Activated naive CD8-positive, alpha-beta T cell treated with anti-CD3 and anti-CD28 coated beads, Interleukin-2, amount 10 ng/mL, durations not matched to agents 7 days and 5 days (primary cell): ENCODE measurements at regions not wholly inside any gene's neighbourhood (a gene's known extent, or its start where the extent isn't known, plus 50 kb on each side); places are given as distances from the start of the nearest gene placed in this dataset.

Experiments used
- ATAC-seq: fragments of 150-1000 bp; cut with Tn5 transposase; one replicate; pipeline ENCODE4 v1.10.0; 2021; ENCODE audit warnings: low read depth, moderate library complexity
- POLR2A ChIA-PET: fragments of 350-600 bp; sonication (Branson Sonifier 250); formaldehyde crosslinking; loops from one replicate; lab custom pipeline; 2021; ENCODE audit warnings: antibody characterized with exemption; lab: Charles Lee
- DNase-seq: peaks from one replicate; pipeline ENCODE4 v3.0.0; 2021
- H3K27ac Mint-ChIP-seq: one replicate; pipeline ENCODE4 v1.8.0; 2022; ENCODE audit warnings: mild to moderate bottlenecking, mixed read lengths
- H3K27me3 Mint-ChIP-seq: one replicate; pipeline ENCODE4 v1.8.0; 2022; ENCODE audit warnings: mild to moderate bottlenecking, moderate library complexity, mixed read lengths
- H3K36me3 Mint-ChIP-seq: one replicate; pipeline ENCODE4 v1.8.0; 2021; ENCODE audit warnings: mild to moderate bottlenecking, mixed read lengths
- H3K4me1 Mint-ChIP-seq: one replicate; pipeline ENCODE4 v1.8.0; 2021; ENCODE audit warnings: mixed read lengths
- H3K4me3 Mint-ChIP-seq: one replicate; pipeline ENCODE4 v1.8.0; 2022; ENCODE audit warnings: mild to moderate bottlenecking, moderate library complexity, mixed read lengths
- H3K9me3 Mint-ChIP-seq: one replicate; pipeline ENCODE4 v1.8.0; 2021; ENCODE audit warnings: mixed read lengths

DNA sequence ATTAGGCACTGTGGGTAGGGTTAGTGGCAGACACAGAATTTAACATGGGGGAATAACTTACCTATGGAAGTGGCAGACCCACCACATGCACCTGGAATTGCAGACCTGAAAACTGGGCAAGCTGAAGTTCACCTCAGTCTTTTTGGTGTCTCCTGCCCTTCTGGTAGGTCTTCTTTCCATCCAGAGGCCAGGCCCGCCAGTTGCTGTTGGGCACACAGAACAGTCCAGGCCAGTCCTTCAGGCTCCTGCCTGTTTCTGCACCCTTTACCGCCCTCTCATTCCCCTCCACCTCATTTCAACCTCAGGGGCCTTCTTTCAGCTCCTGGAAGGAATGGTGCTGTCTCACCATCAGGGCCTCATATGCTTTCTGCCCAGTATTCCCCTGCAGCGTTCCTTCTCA lies 358.9 kb upstream of the ETAA1 start:
- no peaks in the 10 kb centered on the region for H3K27me3 Mint-ChIP-seq
- DNase-seq (no peak), ATAC-seq (no peak)
- no peaks in the 10 kb centered on the region for H3K36me3 Mint-ChIP-seq
- POLR2A ChIA-PET = no interaction called here
- no peaks in the 10 kb centered on the region for H3K9me3 Mint-ChIP-seq
- H3K27ac Mint-ChIP-seq = no peak overlapping the region
- H3K4me3 Mint-ChIP-seq = no peak overlapping the region
- H3K4me1 Mint-ChIP-seq = no peaks in the 10 kb centered on the region

DNA sequence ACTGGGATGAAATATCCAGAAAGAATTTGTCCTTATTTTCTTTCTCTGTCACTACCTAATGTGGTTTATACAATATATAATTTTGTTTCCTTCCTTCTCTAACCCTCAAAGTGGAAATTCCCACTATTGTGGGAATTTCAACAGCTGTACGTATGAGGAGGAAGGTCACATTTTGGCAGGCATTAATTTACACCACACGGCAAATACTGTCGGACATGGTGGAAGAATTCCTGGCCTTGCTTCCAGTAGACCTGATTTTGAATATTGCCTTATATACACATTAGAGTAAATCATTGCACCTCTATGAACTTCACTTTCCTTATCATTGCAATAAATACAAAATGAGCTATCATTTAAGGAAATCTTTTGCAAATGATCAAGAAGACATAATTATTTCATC lies 358.1 kb upstream of the ETAA1 start:
- ATAC-seq (no peak), DNase-seq (no peak)
- Mint-ChIP-seq H3K36me3 (no peaks in the 10 kb centered on the region), H3K27ac (no peak overlapping the region), H3K4me3 (no peak overlapping the region), H3K4me1 (no peaks in the 10 kb centered on the region), H3K27me3 (no peaks in the 10 kb centered on the region), H3K9me3 (no peaks in the 10 kb centered on the region)
- POLR2A ChIA-PET = no interaction called here

DNA sequence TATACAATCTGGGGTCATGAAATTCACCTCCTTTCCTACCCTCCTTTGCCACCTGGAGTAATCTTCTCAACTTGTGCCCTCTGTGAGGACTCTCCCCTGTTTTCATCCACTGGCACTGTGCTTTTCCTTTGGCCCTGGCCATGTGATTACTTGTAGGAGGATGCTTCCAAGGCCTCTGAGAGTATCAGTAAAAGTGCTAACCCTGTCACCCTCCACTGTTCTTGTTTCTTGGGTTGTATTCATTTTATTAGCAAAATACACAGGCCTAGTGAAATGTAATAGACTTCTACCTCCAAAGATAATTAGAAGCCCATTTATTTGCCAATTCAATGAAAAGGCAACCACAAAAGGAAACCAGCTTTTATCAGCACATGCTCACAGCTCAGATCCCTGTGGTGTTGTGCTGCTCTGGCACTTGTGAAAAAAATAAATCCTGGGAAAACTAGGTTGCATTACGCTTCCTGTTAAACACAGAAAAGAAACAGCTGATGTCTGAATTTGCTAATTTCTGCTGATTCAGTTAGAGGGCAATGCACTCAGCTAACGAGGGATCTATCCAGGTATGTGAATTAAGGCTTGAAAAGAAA lies 357.5 kb upstream of the ETAA1 start:
- no peaks in the 10 kb centered on the region for H3K9me3 Mint-ChIP-seq
- no peak overlapping the region for H3K27ac Mint-ChIP-seq
- H3K36me3 Mint-ChIP-seq = no peaks in the 10 kb centered on the region
- no peak overlapping the region for H3K4me3 Mint-ChIP-seq
- no peaks in the 10 kb centered on the region for H3K4me1 Mint-ChIP-seq
- POLR2A ChIA-PET = no interaction called here
- H3K27me3 Mint-ChIP-seq = no peaks in the 10 kb centered on the region
- ATAC-seq (no peak), DNase-seq (no peak)

DNA sequence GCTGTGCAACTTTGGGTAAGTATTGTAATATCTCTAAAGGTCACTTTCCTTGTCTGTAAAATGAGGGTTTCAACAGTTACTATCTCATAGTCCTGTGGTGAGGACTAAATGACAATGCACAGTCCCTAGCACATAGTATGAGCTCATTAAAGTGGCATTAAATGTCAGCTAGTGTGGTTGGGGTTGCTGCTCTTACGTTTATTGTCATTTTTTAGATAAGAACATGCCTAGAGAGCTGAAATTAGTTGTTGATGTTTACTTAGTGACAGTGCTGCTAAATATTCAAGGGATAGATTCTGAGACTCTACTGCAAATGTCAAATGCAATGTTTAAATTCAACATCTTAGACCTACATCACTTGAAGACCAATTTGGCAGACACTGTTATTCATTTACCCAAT lies 356.1 kb upstream of the ETAA1 start:
- Mint-ChIP-seq H3K9me3 (no peaks in the 10 kb centered on the region), H3K36me3 (no peaks in the 10 kb centered on the region), H3K4me1 (no peaks in the 10 kb centered on the region), H3K27me3 (no peaks in the 10 kb centered on the region), H3K4me3 (no peak overlapping the region), H3K27ac (no peak overlapping the region)
- POLR2A ChIA-PET = no interaction called here
- DNase-seq = no peak
- ATAC-seq = no peak

DNA sequence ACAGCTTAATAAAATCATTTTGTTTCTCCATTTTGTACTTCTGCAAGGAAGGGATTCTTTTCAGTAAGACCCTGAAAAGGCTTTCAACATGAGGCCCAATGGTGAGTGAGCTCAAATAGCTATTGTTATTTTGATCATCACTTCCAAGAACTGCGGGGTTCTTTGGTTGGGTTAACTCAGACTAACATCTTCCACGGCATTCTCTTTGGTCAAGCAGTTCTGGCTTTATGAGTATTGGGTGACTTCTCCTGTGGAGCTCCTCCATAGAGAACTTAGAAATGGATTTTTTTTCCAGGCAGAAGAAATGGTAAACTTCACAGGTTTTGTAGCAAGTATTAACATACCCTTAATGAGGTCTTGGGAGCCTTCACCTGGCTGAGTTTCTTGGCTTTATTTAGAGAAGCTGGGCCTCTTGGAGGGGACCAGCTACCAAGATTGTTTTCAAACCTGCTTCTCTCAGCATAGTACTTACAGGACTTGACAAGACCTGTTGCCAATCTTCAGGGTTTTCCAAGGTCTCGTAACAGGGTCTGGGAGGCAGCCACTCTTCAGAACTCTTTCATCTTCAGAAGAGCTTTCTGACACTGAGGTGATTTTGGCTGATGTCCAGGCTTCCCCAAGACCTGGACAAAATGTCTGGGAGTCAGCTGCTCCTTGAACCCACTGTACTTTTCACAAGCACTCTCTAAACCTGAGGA lies 353.2 kb upstream of the ETAA1 start:
- no peaks in the 10 kb centered on the region for H3K36me3 Mint-ChIP-seq
- no peak overlapping the region for H3K4me3 Mint-ChIP-seq
- H3K4me1 Mint-ChIP-seq = no peaks in the 10 kb centered on the region
- POLR2A ChIA-PET = no interaction called here
- no peak overlapping the region for H3K27ac Mint-ChIP-seq
- ATAC-seq = no peak
- no peaks in the 10 kb centered on the region for H3K27me3 Mint-ChIP-seq
- no peaks in the 10 kb centered on the region for H3K9me3 Mint-ChIP-seq
- DNase-seq = no peak

DNA sequence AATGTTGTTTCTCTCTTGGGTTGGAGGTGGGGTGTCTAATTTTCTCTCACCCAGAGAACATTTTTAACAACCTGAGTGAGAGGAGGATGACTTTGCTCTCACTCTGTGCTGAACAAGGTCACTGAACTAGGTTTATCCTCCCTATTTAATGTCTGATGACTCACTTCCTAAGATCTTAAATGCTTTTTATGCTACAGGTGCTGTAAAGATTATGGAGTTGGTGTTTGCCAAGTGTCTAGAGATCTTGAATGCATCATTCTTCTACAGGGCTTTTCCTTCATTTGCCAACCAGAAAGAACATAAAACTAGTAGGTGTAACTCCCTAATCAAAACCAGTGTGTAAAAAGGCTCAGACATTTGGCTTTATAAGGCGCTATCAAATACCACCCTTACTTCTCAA lies 350.5 kb upstream of the ETAA1 start:
- POLR2A ChIA-PET = no interaction called here

DNA sequence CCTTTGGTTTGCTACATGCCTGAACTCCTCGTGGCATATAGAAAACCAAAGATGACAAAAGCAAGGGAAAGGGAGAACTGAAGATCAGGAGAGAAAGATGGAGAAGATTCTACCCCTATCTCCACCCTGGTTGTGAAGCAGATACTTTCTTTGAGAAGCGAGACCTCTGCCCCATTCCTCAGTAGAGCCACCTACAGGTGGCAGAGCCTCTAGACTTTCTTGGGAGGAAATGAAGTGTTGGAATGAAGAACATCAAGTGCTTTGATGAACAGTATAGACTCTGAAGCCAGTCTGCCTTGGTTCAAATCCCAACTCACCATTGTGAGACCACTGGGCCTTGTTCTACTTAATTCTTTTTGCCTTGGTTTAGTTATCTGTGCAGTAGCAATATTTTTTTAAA lies 348.8 kb upstream of the ETAA1 start:
- H3K4me3 Mint-ChIP-seq = no peak overlapping the region
- no peak for DNase-seq
- no peaks in the 10 kb centered on the region for H3K27me3 Mint-ChIP-seq
- no peaks in the 10 kb centered on the region for H3K4me1 Mint-ChIP-seq
- POLR2A ChIA-PET = no interaction called here
- H3K9me3 Mint-ChIP-seq = no peaks in the 10 kb centered on the region
- H3K27ac Mint-ChIP-seq = no peak overlapping the region
- H3K36me3 Mint-ChIP-seq = no peaks in the 10 kb centered on the region
- ATAC-seq = no peak

More for the DNA sequence above, 350.5 kb upstream of the ETAA1 start:
- Mint-ChIP-seq H3K4me1 (no peaks in the 10 kb centered on the region), H3K27ac (no peak overlapping the region), H3K36me3 (no peaks in the 10 kb centered on the region), H3K27me3 (no peaks in the 10 kb centered on the region), H3K9me3 (no peaks in the 10 kb centered on the region), H3K4me3 (no peak overlapping the region)
- DNase-seq (no peak), ATAC-seq (no peak)

DNA sequence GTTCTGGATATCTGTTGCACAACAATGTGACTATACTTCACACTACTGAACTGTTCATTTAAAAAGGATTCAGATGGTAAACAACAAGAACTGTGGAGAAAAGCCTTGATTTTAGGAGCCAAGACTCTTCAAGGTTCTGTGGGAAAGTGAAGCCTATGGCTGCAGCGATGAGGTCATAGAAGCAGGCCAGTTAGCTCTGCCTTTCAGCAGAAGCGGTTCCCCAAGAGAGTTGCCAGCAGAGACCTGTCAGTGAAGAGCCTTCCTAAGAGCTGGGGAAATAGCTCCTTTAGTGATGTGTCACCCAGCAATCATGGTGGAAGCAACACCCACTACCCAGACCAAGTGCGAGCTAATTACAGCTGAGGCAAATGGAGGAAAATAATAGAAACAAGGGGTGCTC lies 346.5 kb upstream of the ETAA1 start:
- no peaks in the 10 kb centered on the region for H3K36me3 Mint-ChIP-seq
- POLR2A ChIA-PET = no interaction called here

DNA sequence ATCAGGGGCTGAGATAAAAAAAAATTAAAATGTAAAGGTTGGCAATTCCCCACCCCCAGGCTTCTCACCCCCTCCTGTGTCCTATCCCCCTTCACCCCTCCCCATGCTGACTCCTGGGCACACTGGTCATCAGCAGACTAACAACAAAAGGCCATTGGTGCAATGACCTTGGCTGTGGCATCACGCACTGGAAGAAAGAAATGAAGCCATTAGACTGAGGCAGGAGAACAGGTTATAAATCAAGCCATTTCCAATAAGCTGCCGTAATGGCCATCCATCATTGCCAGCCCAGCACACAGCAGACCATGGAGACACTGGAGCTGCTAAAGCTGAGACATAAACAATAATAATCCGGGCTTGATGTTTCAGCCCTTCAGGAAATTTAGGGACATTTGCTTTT lies 342.4 kb upstream of the ETAA1 start:
- no peak overlapping the region for H3K27ac Mint-ChIP-seq
- H3K4me1 Mint-ChIP-seq = no peaks in the 10 kb centered on the region
- no peak overlapping the region for H3K4me3 Mint-ChIP-seq
- DNase-seq = no peak
- no peaks in the 10 kb centered on the region for H3K36me3 Mint-ChIP-seq
- POLR2A ChIA-PET = no interaction called here
- H3K9me3 Mint-ChIP-seq = no peaks in the 10 kb centered on the region
- no peak for ATAC-seq
- no peaks in the 10 kb centered on the region for H3K27me3 Mint-ChIP-seq

More for the DNA sequence above, 346.5 kb upstream of the ETAA1 start:
- Mint-ChIP-seq H3K27ac (no peak overlapping the region), H3K27me3 (no peaks in the 10 kb centered on the region), H3K9me3 (no peaks in the 10 kb centered on the region), H3K4me3 (no peak overlapping the region), H3K4me1 (no peaks in the 10 kb centered on the region)
- ATAC-seq (no peak), DNase-seq (no peak)

DNA sequence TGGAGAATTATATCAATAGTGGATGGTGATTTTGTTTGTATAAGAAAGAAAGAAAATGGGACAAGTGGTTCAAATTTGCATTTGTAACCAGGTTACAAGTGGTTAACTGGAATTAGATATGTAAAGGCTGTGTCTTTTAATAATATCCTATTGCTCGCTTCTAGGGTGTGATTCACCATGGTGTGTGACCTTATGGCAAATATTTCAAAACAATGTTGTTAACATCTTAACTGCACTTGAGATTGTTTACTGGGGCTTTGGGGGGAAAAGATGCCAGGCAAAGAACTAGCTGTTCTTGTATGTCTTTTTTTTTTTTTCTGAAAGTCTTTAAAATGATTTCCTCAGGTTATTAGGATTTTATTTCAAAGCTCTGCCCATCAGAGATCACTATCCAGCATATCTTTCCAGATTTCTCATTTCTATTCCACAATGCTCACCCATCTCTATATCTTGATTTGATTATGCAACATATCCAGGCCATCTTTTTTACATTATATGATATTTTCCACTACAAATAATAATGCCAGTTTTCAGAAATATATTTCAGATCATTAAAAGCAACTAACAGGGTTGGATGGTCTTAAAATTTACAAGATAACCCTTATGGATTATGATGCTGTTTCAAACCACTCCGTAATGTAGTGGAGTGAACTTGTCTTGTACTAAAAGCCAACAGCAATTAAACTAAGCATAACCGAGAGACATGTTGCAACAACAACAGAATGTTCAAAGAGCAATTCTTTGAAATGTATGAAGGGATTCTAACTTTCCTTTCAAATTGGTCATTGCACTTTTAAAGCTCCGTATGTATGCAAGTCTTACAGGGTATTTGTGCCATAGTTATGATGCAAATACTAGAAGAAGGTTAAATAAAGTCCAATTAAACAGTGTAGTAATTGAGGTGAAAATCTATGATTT lies 341.5 kb upstream of the ETAA1 start:
- Mint-ChIP-seq H3K9me3 (no peaks in the 10 kb centered on the region), H3K36me3 (no peaks in the 10 kb centered on the region), H3K4me3 (no peak overlapping the region), H3K27me3 (no peaks in the 10 kb centered on the region), H3K4me1 (no peaks in the 10 kb centered on the region), H3K27ac (no peak overlapping the region)
- ATAC-seq = no peak
- no peak for DNase-seq
- POLR2A ChIA-PET = no interaction called here

DNA sequence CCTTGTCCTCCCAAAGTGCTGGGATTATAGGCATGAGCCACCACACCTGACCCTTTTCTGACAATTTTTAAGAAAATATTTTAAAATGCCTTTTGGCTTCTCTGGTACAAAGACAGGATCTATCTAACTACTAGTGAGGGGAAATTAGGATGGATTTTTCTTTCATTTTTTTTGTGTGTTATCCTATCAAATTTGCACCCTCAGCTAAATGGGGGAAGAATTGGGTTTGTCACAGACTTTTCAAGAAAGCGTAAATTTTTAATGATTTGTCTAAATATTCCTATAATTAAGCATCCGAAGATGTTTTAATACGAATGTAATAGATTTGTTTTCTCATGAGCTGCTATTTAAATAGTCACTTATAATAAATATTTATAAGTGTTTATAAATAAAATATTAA lies 340.0 kb upstream of the ETAA1 start:
- no peak for ATAC-seq
- Mint-ChIP-seq H3K9me3 (no peaks in the 10 kb centered on the region), H3K4me1 (no peaks in the 10 kb centered on the region), H3K27me3 (no peaks in the 10 kb centered on the region), H3K4me3 (no peak overlapping the region), H3K27ac (no peak overlapping the region), H3K36me3 (no peaks in the 10 kb centered on the region)
- DNase-seq = no peak
- POLR2A ChIA-PET = no interaction called here

DNA sequence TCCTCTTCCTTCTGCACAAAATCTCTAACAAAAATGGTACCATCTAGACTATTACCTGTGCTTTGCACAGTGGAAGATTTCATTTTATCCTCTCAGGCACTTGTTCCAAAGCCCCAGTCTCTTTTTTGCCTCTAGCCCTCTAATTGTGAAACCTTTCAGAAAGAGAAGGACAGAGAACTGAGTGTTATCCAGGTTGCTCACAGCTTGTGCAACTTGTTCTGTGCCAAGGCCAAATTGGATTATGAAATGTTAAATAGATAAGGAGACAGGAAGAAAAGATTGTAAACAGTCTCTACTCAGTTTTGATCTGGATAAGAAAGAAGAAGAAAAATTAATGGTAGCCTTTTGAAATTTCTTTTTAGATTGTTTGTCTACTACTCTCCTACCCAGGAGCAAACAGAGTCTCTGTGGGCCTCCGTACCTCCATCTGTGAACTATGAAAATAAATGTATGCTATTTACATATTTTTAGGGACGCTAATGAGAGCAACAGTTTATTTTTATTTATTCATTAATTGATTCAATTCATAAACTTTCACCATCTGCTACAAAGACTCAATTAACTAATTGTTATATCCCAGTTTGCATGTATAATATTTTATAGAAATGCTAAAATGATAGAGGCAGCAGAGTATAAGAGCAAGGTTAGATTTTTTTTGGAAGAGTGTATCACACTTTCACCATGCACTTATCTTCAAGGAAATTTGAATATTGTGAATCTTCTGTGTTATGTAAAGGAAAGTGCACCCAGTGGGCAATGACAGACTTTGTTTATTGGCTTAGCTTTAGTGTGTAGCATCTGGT lies 339.0 kb upstream of the ETAA1 start:
- Mint-ChIP-seq H3K27ac (no peak overlapping the region), H3K36me3 (no peaks in the 10 kb centered on the region), H3K9me3 (no peaks in the 10 kb centered on the region), H3K4me3 (no peak overlapping the region), H3K4me1 (no peaks in the 10 kb centered on the region), H3K27me3 (no peaks in the 10 kb centered on the region)
- POLR2A ChIA-PET = no interaction called here
- ATAC-seq = no peak
- DNase-seq = no peak

DNA sequence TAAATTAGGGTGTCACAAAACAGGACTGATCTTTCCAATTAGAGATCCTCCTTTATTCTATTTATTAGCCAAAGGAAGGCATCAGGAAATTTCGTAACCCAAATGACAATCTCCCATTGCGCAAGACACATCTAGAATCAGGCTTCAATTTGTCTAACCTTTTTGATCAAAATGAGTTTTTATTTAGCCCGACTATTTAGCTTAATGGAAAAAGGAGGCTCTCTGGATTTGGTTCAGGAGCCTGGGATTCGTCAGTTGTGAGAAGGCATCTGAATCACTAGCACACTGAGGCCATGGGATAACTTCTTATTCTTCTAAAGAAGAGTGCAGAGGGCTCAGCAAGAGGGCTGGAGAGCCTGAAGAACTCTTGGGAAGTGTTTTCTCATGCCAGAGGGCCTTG lies 332.1 kb upstream of the ETAA1 start:
- Mint-ChIP-seq H3K9me3 (peaks cover 1% of the 10 kb centered on the region), H3K27me3 (peaks cover under 1% of the 10 kb centered on the region), H3K4me1 (no peaks in the 10 kb centered on the region), H3K27ac (no peak overlapping the region), H3K36me3 (no peaks in the 10 kb centered on the region), H3K4me3 (no peak overlapping the region)
- no peak for DNase-seq
- no peak for ATAC-seq
- POLR2A ChIA-PET = no interaction called here
